Skin of body (tissue), 1 donor: ENCODE measurements at regions not wholly inside any gene's neighbourhood (a gene's known extent, or its start where the extent isn't known, plus 50 kb on each side); places are given as distances from the start of the nearest gene placed in this dataset.
"Not testable (repeated sequence)": the region's sequence is repeated elsewhere in the genome, so short reads cannot be mapped to it uniquely, and the experiment has no call there.

Experiments
- DNase-seq: peaks from one replicate; lab custom pipeline; 2025; lab: John Stamatoyannopoulos, UW

DNA sequence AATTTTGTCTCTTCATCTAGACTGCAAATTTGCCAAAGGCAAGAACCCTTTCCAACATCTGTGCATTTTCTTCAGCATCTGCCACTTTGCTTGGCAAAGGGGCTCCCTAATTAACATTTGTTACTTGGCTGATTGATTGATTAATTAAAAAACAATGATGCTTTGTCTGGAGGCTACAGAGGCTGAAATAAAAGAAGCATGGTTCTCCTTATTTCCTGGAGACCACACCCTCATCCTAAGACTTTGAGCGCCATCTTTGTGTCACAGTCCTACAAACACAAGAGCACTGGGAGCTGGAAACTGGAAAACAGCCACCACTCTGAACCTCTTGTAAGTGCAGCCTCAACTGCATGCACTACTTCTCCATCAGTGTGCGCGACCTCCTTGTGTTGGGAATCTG, 189.2 kb downstream of the C7orf25 start:
- no peak for DNase-seq

DNA sequence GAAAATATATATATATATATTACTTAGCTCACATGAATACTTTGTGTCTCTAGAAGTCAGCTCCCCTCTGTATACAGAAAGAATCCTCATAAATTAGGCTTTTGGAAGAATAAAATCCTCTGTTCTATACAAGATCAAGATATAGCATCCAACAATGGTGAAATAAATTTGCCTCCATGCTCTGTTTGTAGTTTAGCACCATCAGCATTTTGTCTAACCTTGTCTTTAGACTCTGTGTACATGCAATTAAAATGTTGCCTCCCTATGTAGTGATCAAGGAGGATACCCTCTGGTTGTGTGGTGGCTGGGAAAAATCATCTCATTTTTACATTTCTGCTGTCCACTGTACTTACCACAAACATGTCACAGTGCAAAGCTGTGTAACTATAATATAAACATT, 189.7 kb downstream of the C7orf25 start:
- no peak for DNase-seq

DNA sequence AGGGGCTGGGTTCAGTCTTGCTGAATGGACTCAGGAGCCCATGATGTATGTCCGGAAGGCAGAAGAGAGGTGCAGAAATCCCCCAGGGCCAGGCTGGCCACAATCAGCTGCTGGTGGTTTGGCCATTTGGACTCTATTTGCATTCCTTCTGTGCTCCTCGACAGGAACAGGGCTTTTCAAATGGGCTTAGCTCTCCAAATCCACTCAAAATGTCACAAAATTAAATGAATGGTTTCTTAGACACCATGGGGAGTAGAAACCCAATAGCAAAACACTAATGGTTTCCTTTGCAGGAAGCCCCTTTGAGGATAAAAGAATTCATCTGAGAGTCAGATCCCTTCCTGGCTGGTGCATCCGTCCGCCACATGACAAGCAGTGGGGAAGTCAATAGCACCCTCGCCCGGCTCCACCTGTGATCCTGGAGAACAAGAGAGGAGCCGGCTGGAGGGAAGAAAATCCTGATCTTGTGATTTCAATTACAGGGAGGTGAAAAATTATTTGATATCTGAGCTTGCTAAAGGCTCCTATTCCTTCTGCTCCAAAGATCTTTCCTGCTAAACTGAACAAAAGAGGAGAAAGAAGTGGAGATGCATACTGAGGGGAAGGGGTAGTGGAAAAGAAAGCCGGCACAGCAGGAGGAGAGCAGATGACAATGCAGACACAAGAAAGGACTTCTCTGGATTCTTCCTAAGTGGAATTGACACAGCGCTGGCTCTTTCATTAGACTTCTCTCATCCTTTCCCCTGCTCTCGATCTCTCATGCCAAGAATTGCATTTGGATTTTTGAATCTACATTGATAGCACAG, 190.7 kb downstream of the C7orf25 start:
- no peak for DNase-seq

DNA sequence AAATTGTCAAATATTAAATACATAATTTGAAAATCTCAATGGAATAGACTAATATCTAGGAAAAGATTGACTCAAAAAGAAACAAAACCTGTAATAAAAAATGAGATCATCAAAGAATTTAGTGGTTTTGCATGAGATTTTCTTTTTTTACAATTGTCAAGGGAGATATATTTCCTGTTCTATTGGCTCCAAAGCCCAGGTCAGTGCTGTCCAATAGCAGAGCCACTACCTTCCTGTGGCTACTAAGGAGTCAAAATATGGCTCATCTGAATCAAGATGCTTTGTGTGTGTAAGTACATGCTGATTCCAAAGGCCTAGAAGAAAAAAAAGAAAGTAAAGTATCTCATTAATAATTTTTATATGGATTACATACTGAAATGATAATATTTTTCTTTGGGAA, 191.9 kb downstream of the C7orf25 start:
- DNase-seq: no peak

DNA sequence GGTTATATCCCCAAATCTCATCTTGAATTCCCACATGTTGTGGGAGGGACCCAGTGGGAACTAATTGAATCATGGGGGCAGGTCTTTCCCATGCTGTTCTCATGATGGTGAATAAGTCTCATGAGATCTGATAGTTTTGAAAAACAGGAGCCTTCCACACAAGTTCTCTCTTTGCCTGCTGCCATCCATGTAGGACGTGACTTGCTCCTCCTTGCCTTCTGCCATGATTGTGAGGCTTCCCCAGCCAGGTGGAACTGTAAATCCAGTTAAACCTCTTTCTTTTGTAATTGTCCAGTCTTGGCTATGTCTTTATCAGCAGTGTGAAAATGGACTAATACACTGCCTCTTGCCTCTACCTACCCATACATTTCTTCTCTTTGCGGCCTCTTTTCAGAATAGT, 193.4 kb downstream of the C7orf25 start:
- DNase-seq: not testable (repeated sequence)

DNA sequence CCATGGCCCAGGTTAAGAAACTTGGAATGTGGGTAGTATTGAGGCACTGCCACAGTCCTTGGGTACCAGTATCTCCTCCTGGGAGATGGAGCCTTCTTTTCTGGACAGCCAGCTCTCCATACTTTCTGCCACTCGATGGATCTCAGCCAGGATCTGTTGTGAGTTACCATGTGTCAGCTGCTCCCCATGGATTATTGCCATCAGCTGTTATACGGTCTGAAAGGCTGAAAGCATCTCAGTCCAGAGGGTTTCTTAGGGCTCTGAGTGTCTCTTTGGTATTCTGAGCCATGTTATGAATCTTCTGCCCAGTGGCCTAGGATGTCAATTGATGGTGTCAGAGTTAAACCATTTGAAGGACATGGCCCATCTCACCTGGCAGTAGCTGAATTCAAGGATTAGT, 197.5 kb downstream of the C7orf25 start:
- DNase-seq: no peak

DNA sequence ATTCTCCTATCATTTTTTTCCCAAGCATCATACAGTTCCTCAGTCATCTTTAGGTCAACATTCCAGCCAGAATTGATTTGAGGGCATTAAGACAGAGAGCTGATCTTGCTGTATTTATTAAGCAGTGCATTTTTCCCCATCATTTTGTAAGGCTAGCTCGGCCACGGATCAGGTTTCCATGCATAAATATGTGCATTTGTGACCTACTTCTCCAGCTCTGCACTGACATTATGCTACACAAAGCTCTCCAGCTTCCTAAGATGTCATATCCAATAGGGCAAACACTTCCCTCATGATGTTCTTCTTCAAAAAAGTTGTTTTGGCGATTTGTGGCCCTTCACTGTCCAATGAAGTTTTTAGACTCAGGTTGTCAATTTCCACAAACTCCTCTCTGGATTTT, 202.6 kb downstream of the C7orf25 start:
- DNase-seq: no peak

DNA sequence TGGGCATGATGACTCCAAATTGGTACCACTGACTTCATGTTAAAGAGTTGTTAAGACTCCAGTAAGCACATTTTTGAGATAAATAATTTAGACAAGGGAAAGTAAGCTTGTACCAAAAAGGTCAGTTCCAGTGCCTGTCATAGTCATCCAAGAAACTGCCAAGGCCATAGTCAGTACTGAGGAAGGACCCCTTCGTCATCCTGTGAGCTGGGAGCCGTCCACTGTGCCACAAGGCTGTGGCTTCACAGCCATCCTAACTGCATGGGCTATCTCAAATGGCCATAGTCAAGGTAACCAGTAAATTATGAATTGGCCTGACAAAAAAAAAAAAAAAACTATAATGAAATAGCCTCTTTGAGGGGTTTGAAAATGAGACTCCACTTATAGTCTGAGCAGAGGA, 207.2 kb downstream of the C7orf25 start:
- DNase-seq: no peak

DNA sequence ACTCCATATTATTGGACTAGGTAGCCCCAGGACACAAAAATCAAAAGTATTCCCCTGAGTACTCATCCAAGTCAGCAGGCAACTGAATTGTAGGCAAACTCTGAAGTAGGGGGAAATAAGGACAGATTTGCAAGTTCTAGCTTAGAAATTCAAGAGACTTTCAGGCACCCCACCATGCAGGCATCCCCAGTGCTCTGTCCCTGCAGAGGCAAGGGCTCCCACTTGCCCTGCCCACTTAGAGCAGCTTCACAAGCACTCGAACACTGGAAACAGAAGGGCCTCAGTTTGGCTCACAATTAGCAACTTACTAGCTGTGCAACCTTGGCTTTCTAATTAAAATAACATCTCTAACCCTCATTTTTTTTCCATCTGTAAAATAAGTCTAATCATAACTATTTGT, 209.2 kb downstream of the C7orf25 start:
- no peak for DNase-seq

DNA sequence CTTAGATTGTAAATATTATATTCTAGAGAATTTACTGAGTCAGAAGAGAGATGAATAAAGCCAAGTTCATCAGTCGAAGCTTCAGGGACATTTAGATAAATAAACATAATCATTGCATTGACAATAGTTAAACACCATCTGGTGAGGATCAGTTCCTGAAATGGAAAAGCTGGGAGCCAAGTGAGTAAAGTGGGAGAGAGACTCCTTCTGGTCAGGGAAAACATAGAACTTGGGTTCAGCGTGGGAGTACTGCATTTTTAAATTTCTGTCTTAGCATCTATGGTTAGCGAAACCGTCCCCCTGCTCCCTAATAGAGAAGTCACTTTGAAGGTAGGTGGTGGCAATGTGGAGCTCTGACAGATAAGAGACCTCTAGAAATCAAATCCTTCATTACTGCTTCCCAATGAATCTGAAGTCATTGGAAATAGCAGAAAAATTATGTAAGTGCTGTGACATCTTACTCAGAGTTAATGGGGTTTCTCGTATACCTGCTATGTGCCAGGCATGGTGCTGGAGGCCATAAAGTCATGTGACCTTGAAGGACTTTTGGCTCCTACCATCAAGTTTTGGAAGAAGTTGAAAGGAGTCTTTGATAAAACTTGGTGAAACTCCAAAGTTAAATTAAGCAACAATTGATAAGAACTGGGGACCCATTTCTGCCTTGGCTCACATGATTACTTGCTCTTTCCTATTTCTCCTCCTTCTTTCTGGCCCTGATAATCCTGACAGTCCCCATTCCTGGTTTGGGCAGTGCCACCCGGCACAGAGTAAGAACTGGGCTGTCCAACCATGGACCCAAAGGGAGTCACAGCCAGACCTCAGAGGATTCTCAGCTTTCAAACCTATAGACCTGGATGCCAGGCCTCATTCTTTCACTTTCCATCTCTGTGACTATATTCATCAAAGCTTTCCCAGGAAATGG, 211.2 kb downstream of the C7orf25 start:
- peak; percentile 50 for DNase-seq

DNA sequence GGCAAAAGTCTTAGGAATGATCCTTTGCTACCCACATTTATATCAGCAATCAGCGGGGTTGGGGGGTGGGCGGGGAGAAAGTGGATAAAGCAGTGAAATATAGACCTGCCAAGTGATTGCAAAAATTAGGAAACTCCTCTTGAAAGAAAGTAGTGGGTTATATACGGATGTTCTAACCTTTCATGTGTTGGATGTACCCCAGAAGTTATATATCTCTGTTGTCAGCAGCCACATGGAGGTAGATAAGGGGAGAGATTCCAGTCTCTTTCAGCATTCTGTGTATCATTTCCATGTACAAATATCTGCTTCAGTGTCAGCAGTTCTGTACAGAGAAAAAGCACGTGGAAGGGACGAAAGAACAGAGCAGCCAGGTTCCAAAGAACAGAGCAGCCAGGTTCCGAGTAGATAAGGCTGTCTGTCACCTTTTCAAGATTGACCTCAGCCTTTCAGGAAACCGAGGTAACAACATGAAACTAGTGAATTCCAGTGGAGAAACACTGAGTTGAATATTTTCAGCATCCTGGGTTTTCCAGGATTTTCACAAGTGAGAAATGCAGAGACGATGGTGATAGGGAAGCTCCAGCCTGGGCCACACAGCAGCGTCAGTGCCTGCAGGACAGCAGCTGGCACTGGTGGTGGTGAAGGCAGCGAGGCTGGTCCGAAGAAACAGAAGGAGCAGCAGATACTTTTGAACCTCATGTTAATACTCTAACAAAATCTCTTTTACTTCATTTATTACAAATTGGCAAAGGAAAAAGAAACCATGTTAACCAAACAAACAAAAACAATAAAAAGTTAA, 212.3 kb downstream of the C7orf25 start:
- no peak for DNase-seq

DNA sequence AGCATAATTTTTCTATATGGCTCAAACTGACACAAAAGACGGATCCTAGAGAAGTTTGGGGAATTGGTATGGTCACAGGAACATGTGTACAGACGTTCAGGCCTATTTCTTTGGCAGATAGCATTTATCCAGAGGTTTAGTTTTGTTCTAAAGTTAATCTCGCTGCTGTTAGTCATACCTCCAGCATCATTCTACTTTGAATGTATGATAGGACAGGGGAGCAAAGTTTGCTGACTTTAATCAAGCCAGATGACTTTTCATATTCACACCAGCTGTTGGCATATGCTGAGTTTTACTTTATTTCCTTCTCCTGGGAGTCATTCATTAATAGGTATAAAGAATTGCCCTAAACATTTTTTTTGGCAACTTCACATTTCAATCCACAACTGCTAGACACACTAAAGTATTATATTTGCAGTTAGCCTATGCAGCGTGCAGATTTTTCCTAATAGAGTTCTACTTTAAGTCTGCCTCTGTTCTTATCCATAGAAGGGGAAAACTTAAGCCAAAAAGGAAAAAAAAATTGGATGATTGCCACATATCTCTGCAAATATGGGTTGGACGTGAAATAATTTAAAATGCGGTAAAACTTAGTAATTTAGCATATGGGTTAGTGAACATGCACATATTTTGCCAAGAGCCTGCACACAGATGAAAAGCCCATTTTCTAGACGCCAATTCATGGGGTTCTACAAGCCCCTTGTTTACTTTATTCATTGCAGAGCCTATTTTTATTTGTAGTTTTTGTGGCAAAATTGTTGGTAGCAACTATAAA, 213.1 kb downstream of the C7orf25 start:
- peak; percentile 62 for DNase-seq

DNA sequence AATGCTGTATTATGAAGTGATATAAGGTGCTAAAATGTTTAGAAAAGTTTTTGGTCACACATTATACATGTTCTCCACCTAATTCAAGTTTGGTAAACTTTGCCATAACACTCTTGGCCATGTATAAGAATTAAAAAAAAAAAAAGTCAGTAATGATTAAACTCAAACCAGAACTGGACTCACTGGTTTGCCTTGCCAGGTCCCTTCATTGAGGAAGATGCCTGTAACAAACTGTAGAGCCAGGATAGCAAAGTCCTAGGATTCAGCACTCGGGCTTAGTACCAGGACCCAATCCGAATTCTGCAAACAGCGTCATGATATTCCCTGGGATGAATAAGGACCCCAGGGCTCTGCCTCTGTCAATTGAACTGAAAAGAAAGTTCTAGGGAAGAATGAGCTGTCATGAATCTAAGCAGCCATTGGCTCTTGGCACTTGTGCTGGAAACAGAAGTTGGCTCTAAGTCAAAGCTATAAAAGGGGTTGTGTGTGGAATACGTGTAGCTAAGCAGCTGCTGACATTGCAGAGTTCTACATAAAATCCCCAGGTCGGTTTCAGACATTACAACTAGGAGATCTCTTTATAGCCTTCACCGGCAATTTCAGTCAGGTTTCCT, 216.9 kb downstream of the C7orf25 start:
- peak; percentile 90 for DNase-seq

DNA sequence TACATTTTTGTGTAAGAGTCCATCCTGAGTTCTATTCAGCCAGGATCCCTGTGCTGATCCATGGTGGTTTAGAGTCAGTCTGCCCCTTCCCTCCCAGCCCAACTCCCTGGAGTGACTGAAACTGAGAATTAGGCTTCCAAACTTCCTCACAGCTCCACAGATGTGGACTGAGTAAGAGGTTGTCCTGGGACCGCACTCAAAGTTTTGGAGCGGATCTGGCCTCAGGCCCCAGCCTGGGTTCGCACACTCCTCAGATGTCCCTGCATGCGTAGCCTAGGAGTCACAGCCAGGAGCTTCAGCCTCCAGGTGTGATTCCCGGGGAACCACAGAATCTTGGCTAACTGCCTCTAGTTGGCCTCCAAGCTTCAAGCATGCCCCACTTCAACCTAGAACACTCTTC, 218.1 kb downstream of the C7orf25 start:
- DNase-seq: no peak

DNA sequence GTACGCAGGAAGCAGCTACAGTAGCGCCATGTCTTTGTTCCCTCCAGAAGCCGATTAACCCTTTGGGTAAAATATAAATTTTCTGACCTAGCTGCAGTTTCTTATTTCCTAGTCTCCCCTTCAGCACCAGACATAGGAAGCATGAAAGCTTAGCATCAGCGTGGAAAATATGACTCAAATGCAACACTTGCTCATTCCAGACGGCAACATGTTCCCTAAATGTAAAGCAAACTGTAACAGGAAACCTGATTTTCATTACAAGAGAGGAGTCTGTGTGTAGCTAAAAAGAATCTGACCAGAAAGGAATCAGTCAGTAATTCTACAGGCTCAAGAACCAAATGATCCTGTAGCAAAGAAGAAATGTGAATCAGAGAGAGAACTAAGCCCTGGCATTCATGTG, 219.2 kb downstream of the C7orf25 start:
- DNase-seq: peak; percentile 93

DNA sequence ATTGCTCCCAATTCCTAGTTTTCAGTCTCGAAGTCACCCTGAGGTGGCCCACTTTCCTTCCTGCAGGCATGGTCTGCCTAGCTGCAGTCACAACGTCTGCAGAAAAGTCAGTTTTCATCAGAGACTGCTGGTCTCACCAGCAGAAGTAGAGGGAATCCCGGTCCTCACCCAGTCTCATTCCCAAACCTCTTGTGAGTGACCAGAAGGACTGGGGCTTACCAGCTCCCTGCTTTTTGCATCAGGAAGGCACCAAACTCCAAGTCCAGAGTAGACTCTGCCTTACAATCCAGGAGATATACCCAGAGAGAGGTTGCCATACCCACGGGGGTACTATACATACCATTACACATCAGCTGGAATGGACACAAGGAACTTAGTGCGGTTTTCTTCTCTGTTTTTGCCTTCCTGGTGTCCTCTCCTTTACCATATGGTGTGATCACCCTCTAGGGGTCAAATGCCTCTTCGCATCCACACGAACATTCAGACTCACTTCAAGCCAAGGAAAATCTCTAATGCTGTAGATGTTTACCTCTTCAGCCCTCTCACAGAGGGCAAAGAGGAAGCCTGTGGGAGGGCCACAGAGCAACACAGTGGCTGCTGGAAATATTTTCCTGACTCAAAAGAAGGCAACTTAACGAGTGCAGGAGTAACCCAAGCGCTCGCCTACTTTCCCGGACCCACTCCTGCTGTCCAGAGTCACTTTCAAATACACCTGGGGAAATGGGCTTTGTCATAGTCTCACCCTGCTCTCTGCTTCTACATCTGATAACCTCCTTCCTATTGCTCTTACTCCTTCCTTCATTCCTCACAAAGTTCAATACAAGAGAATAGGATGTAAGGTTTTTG, 220.9 kb downstream of the C7orf25 start:
- peak; percentile 47 for DNase-seq

DNA sequence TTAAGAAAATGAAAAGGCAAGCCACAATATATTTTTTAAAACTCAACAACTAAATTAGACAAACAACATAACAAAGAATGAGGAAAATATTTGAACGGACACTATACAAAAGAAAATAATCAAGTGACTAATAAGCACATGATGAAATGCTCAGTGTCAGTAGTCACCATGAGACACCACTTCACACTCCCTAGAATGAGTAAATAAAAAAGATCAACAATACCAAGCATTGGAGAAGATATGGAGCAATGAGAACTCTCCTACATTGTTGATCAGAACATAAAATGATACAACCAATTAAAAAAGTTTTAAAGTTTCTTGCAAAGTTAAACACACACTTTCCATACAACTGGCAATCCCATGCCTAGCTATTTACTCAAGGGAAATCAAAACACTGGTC, 222.2 kb downstream of the C7orf25 start:
- DNase-seq: no peak

DNA sequence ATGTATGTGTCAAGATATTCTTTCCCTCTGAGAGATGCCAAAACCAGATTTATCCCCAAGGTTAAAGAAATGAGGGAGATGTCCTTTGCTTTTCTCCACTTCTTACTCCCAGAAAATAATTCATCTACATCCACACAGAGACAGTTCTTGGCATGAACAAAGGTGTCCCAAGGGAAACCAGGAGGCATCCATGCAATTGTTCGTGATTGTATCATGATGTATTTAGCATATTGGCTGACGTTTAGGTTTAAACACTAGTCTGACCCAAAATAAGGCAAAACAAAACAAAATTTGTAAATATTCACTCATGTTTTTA, 223.9 kb downstream of the C7orf25 start:
- DNase-seq: peak; percentile 55

DNA sequence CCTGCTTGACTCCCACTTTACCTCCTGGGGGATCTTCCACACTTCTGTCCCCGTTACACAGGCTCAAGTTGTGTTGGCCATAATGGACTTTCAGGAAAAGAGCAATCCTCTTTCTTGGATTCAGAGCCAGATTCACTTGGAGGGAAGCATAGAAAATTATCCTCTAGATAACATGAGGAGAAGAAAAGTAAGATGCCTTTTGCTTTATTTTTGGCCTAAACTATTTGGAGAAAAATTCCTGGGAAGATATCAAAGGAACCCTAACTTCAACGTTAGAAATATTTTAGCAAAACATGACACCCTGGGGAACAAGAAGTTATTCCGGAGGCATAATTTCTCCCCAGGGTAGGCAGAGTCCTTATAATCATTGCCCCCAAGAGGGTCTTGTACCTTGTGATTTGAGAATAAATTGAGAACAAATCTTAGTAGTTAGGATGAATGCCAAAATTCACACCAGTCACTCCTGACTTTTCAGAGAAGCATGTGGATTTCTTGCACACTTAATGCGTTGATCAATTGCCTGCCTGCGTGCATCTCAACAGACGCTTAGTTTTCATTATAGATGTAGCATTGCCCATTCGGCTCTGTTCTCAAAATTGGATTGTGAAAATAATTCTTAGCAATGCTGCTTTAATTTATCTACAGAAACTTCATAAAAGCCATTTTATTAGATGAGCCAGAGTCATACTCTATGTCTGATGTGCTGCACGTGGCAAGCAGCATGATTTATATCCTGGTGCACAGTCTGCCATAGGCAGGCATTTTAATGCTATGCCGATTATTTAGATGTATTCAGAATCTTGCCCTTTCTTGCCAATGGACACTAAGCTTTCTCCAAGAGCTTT, 224.4 kb downstream of the C7orf25 start:
- DNase-seq: peak; percentile 55
